ENCODE measurements at regions not wholly inside any gene's neighbourhood (a gene's known extent, or its start where the extent isn't known, plus 50 kb on each side); places are given as distances from the start of the nearest gene placed in this dataset.

DNA sequence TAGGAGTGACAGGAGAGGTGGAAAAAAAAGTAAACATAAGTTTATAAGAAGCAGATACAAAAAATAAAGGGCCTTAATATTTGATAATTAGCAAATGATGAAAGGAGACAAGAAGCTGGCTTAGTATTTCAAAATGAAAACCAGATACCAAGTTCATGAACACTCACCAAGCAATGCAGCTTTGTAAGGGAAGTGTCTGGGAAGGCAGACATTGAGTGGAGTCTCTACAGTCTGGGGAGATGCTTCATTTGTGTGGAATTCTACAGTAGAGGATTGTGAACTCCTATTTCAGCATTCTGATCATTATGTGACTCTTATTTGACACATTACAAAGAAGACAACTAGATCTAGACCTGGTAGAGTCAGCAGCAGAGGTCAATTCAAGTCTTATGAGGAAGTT lies 1072.7 kb downstream of the DSC3 start:
- TF ChIP-seq, protein P1, sequence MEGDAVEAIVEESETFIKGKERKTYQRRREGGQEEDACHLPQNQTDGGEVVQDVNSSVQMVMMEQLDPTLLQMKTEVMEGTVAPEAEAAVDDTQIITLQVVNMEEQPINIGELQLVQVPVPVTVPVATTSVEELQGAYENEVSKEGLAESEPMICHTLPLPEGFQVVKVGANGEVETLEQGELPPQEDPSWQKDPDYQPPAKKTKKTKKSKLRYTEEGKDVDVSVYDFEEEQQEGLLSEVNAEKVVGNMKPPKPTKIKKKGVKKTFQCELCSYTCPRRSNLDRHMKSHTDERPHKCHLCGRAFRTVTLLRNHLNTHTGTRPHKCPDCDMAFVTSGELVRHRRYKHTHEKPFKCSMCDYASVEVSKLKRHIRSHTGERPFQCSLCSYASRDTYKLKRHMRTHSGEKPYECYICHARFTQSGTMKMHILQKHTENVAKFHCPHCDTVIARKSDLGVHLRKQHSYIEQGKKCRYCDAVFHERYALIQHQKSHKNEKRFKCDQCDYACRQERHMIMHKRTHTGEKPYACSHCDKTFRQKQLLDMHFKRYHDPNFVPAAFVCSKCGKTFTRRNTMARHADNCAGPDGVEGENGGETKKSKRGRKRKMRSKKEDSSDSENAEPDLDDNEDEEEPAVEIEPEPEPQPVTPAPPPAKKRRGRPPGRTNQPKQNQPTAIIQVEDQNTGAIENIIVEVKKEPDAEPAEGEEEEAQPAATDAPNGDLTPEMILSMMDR (IDR thresholded peaks at IDR 0.05): no peak
- TF ChIP-seq POLR2A (IDR thresholded peaks at IDR 0.05): no peak

Measured in body of pancreas (tissue), 4 donors.